ENCODE measurements at regions not wholly inside any gene's neighbourhood (a gene's known extent, or its start where the extent isn't known, plus 50 kb on each side); places are given as distances from the start of the nearest gene placed in this dataset.
A peak's percentile ranks its signal among the peaks of the same experiment; 100 is the strongest.

- TF ChIP-seq HDAC2 (IDR thresholded peaks at IDR 0.05; ENCODE audit: borderline replicate concordance in 1 of 2, low read depth in 2 of 2, low read length in 2 of 2) (peak in 1 of 2 experiments; percentile 69; a peak in 1 of 4 replicates), YY1 (IDR thresholded peaks at IDR 0.05; ENCODE audit: low read depth, low read length) (no peak), SIRT6 (IDR thresholded peaks at IDR 0.05; ENCODE audit: low read length) (no peak), RBBP5 (IDR thresholded peaks at IDR 0.05; ENCODE audit: borderline replicate concordance, low read depth, low read length) (no peak), TAF7 (optimal IDR thresholded peaks at IDR 0.05; ENCODE audit: borderline replicate concordance, low read depth, low read length) (peak; percentile 34), KDM4A (IDR thresholded peaks at IDR 0.05; ENCODE audit: low read depth, low read length, severe bottlenecking) (no peak), RXRA (IDR thresholded peaks at IDR 0.05; ENCODE audit: insufficient read depth, low read depth, low read length) (no peak), RAD21 (IDR thresholded peaks at IDR 0.05 in 1 of 2, conservative IDR thresholded peaks at IDR 0.05 in 1 of 2; ENCODE audit: low read depth in 2 of 2, low read length in 2 of 2) (peak; percentile 4 to 26; a peak in 1 of 4 replicates), POLR2AphosphoS5 (IDR thresholded peaks at IDR 0.05; ENCODE audit: low read depth, low read length) (no peak), TBP (IDR thresholded peaks at IDR 0.05; ENCODE audit: low read depth, low read length) (no peak), POU5F1 (IDR thresholded peaks at IDR 0.05; ENCODE audit: low read depth, low read length) (no peak), CHD2 (IDR thresholded peaks at IDR 0.05; ENCODE audit: low read length) (no peak), SIN3A (conservative IDR thresholded peaks at IDR 0.05 in 1 of 2, IDR thresholded peaks at IDR 0.05 in 1 of 2; ENCODE audit: low read depth in 1 of 2, low read length in 2 of 2) (peak; percentile 85 to 89; a peak in 3 of 4 replicates), CREB1 (IDR thresholded peaks at IDR 0.05) (no peak), ZNF274 (IDR thresholded peaks at IDR 0.05; ENCODE audit: borderline replicate concordance, extremely low read depth, low read length) (no peak), GABPA (IDR thresholded peaks at IDR 0.05; ENCODE audit: borderline replicate concordance, insufficient read depth, low read length) (peak; percentile 71; the same call in 1 of the 2 replicates)
- TF ChIP-seq, protein P1, sequence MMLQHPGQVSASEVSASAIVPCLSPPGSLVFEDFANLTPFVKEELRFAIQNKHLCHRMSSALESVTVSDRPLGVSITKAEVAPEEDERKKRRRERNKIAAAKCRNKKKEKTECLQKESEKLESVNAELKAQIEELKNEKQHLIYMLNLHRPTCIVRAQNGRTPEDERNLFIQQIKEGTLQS (IDR thresholded peaks at IDR 0.05; ENCODE audit: insufficient read depth, low read depth, low read length), result no peak
These were observed 55.8 kb downstream of the NAV1 start (continued) for GRCh38 chr1:201594575-201595245.

Data from H1 (cell line).